Smooth muscle cell (in vitro differentiated cells): ENCODE measurements at regions not wholly inside any gene's neighbourhood (a gene's known extent, or its start where the extent isn't known, plus 50 kb on each side); places are given as distances from the start of the nearest gene placed in this dataset.

Experiments used
- DNase-seq: peaks from one replicate; lab custom pipeline; 2025; ENCODE audit not compliant: unreplicated experiment; lab: John Stamatoyannopoulos, UW
- H2AFZ ChIP-seq: fragments of 200-600 bp; sonication (generic); 2 replicates; pipeline ENCODE4 v1.6.0; 2016; ENCODE audit warnings: antibody characterized with exemption, low read depth, mild to moderate bottlenecking
- H3F3A ChIP-seq: fragments of 200-600 bp; sonication (generic); 2 replicates; pipeline ENCODE4 v1.6.0; 2017; ENCODE audit warnings: antibody characterized with exemption, low read depth
- H3K27ac ChIP-seq: fragments of 200-600 bp; sonication (generic); 2 replicates; pipeline ENCODE4 v1.5.1; 2016; ENCODE audit warnings: low read depth, mild to moderate bottlenecking
- H3K27me3 ChIP-seq: fragments of 200-600 bp; sonication (generic); 2 replicates; pipeline ENCODE4 v1.6.1; 2016; ENCODE audit warnings: low read depth, mild to moderate bottlenecking
- H3K36me3 ChIP-seq: fragments of 200-600 bp; sonication (generic); 2 replicates; pipeline ENCODE4 v1.5.1; 2016; ENCODE audit warnings: low read depth
- H3K4me1 ChIP-seq: fragments of 200-600 bp; sonication (generic); 2 replicates; pipeline ENCODE4 v1.5.1; 2016; ENCODE audit warnings: low read depth
- H3K4me2 ChIP-seq: fragments of 200-600 bp; sonication (generic); 2 replicates; pipeline ENCODE4 v1.6.0; 2016; ENCODE audit warnings: mild to moderate bottlenecking
- H3K4me3 ChIP-seq: fragments of 200-600 bp; sonication (generic); 2 replicates; pipeline ENCODE4 v1.5.1; 2016; ENCODE audit warnings: mild to moderate bottlenecking
- H3K79me2 ChIP-seq: fragments of 200-600 bp; sonication (generic); 2 replicates; pipeline ENCODE4 v1.6.0; 2016; ENCODE audit warnings: low read depth, mild to moderate bottlenecking
- H3K9ac ChIP-seq: fragments of 200-600 bp; sonication (generic); 2 replicates; pipeline ENCODE4 v1.6.0; 2016; ENCODE audit warnings: low read depth
- H3K9me3 ChIP-seq: fragments of 200-600 bp; sonication (generic); replicated peaks from 2 replicates; pipeline ENCODE4 v1.5.1; 2016; ENCODE audit warnings: low read depth
- H4K20me1 ChIP-seq: fragments of 200-600 bp; sonication (generic); 2 replicates; pipeline ENCODE4 v1.6.0; 2016; ENCODE audit warnings: low read depth
- WGBS: methylation state at CpG from one replicate; pipeline ENCODE4 v1.1.7; 2016; ENCODE audit warnings: low lambda C conversion rate; 5-methylcytosine and 5-hydroxymethylcytosine counted together
- TF ChIP-seq, protein P1 (sequence below): fragments of 200-600 bp; sonication (generic); IDR thresholded peaks from 2 replicates; pipeline ENCODE4 v1.5.1; 2017; ENCODE audit warnings: borderline replicate concordance, mild to moderate bottlenecking, antibody characterized with exemption; ENCODE audit not compliant: insufficient read depth, poor library complexity, severe bottlenecking

DNA sequence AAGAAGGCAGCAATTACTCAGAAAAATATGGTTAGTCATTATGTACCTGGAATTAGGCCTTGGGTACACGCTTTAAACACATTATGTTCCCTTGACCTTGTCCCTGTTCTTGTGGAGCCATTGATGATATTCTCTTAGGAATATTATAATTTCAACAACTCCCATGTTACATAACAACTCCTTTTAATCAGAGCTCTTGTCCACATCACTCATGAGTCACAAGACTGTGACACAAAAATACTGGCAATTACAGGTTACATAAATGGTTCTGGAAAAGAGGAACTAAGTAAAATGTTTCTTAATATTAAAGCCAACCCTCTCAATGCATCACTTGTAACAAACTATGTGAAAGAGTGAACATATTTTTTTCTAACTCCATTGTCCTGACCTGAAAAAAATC is 143.8 kb upstream of the PCLO start:
- H3K4me3 ChIP-seq, result no peak overlapping the region
- no peaks in the 10 kb centered on the region for H3K4me1 ChIP-seq
- no peak overlapping the region for H3K27ac ChIP-seq
- no peak overlapping the region for H3K4me2 ChIP-seq
- no peak overlapping the region for H2AFZ ChIP-seq
- no peaks in the 10 kb centered on the region for H3K79me2 ChIP-seq
- H3K36me3 ChIP-seq, result no peaks in the 10 kb centered on the region
- TF ChIP-seq, protein P1, sequence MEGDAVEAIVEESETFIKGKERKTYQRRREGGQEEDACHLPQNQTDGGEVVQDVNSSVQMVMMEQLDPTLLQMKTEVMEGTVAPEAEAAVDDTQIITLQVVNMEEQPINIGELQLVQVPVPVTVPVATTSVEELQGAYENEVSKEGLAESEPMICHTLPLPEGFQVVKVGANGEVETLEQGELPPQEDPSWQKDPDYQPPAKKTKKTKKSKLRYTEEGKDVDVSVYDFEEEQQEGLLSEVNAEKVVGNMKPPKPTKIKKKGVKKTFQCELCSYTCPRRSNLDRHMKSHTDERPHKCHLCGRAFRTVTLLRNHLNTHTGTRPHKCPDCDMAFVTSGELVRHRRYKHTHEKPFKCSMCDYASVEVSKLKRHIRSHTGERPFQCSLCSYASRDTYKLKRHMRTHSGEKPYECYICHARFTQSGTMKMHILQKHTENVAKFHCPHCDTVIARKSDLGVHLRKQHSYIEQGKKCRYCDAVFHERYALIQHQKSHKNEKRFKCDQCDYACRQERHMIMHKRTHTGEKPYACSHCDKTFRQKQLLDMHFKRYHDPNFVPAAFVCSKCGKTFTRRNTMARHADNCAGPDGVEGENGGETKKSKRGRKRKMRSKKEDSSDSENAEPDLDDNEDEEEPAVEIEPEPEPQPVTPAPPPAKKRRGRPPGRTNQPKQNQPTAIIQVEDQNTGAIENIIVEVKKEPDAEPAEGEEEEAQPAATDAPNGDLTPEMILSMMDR, result no peak
- no peak overlapping the region for H3K9ac ChIP-seq
- no peaks in the 10 kb centered on the region for H4K20me1 ChIP-seq
- DNase-seq, result no peak
- no peaks in the 10 kb centered on the region for H3K9me3 ChIP-seq
- 0% methylated on average over 1 of the region's 1 CpG for WGBS
- no peaks in the 10 kb centered on the region for H3F3A ChIP-seq
- no peaks in the 10 kb centered on the region for H3K27me3 ChIP-seq

DNA sequence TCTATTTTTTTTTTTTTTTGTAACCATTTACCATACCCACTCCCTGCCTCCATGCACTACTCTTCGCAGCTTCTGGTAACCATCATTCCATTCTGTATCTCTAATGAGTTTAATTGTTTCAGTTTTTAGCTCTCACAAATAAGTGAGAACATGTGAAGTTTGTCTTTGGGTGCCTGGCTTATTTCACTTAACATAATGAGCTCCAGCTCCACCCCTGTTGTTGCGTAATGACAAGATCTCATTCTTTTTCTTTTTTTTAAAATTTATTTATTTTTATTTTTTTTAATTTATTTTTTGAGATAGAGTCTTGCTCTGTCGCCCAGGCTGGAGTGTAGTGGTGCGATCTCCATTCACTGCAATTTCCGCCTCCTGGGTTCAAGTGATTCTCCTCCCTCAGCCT is 142.3 kb upstream of the PCLO start:
- TF ChIP-seq, protein P1, result no peak
- no peak overlapping the region for H3K9ac ChIP-seq
- H3K27me3 ChIP-seq, result no peaks in the 10 kb centered on the region
- H3K36me3 ChIP-seq, result no peaks in the 10 kb centered on the region
- H3K4me1 ChIP-seq, result no peaks in the 10 kb centered on the region
- no peak overlapping the region for H3K27ac ChIP-seq
- no peaks in the 10 kb centered on the region for H3K79me2 ChIP-seq
- H4K20me1 ChIP-seq, result no peaks in the 10 kb centered on the region
- no peak overlapping the region for H3K4me2 ChIP-seq
- no peaks in the 10 kb centered on the region for H3K9me3 ChIP-seq
- no peak overlapping the region for H3K4me3 ChIP-seq
- whole genome bisulfite sequencing, result 97% methylated on average over 5 of the region's 5 CpGs
- no peak overlapping the region for H2AFZ ChIP-seq
- H3F3A ChIP-seq, result no peaks in the 10 kb centered on the region
- no peak for DNase-seq

DNA sequence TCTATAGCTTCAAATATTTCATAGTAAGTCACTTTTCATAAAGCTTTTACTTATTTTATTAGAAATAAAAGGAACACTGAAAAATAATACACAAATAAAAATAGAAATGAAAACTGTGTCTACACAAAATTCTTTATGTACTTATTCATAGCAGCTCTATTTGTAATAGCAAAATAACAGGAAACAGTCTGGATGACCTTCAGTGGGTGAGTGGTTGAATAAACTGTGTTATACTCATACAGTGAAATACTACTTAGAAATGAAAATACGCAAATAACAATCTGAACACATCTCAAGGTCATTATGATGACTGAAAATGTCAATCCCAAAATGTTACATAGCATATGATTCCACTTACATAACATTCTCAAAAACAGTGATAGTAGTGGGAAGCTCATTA is 138.7 kb upstream of the PCLO start:
- no peak overlapping the region for H3K9ac ChIP-seq
- no peak overlapping the region for H3K4me2 ChIP-seq
- 100% methylated on average over 1 of the region's 1 CpG for whole genome bisulfite sequencing
- no peak for DNase-seq
- H3K36me3 ChIP-seq, result no peaks in the 10 kb centered on the region
- no peaks in the 10 kb centered on the region for H3K27me3 ChIP-seq
- no peaks in the 10 kb centered on the region for H3K79me2 ChIP-seq
- no peak overlapping the region for H2AFZ ChIP-seq
- no peaks in the 10 kb centered on the region for H3F3A ChIP-seq
- no peak overlapping the region for H3K4me3 ChIP-seq
- TF ChIP-seq, protein P1, result no peak
- H3K9me3 ChIP-seq, result no peaks in the 10 kb centered on the region
- no peak overlapping the region for H3K27ac ChIP-seq
- H4K20me1 ChIP-seq, result no peaks in the 10 kb centered on the region
- no peaks in the 10 kb centered on the region for H3K4me1 ChIP-seq

DNA sequence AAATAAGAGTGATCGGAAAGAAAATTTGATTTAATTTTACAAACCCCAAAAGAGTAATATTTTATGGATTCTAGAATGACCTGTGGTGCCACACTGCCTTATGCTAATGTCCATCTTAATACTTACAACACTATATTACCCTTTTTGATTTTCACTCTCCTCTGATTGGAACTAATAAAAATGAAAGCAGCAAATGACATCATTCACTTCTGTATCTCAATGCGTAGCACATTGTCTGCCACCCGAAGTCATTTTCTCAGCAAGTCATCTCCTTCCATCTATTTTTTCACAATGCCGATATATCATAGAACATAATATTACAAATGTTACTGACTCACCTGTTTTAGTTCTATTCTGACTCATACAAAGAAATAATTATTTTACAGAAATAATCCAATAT is 127.5 kb upstream of the PCLO start:
- no peak overlapping the region for H2AFZ ChIP-seq
- no peaks in the 10 kb centered on the region for H3K36me3 ChIP-seq
- H3K27me3 ChIP-seq, result no peaks in the 10 kb centered on the region
- H3K4me1 ChIP-seq, result no peaks in the 10 kb centered on the region
- no peaks in the 10 kb centered on the region for H3F3A ChIP-seq
- H3K79me2 ChIP-seq, result no peaks in the 10 kb centered on the region
- no peak overlapping the region for H3K4me3 ChIP-seq
- WGBS, result 96% methylated on average over 4 of the region's 4 CpGs
- H3K4me2 ChIP-seq, result no peak overlapping the region
- H3K9me3 ChIP-seq, result no peaks in the 10 kb centered on the region
- DNase-seq, result no peak
- TF ChIP-seq, protein P1, result no peak
- no peak overlapping the region for H3K27ac ChIP-seq
- no peaks in the 10 kb centered on the region for H4K20me1 ChIP-seq
- H3K9ac ChIP-seq, result no peak overlapping the region
